H9 (cell line): ENCODE measurements at regions not wholly inside any gene's neighbourhood (a gene's known extent, or its start where the extent isn't known, plus 50 kb on each side); places are given as distances from the start of the nearest gene placed in this dataset.

Experiments
- DNase-seq: peaks from one replicate; pipeline ENCODE4 v3.0.0-alpha.2; 2017
- H2AFZ ChIP-seq: one replicate; pipeline ENCODE4 v1.6.1; 2013; ENCODE audit warnings: mild to moderate bottlenecking, low read length, control low read depth, moderate library complexity
- H2AK5ac ChIP-seq: 2 replicates; pipeline ENCODE4 v1.6.1; 2013; ENCODE audit warnings: low read length, control low read depth, mixed read lengths; ENCODE audit not compliant: insufficient read length
- H2BK120ac ChIP-seq: one replicate; pipeline ENCODE4 v1.6.1; 2013; ENCODE audit warnings: low read depth, mild to moderate bottlenecking, low read length, control low read depth, inconsistent platforms; ENCODE audit not compliant: poor library complexity, severe bottlenecking
- H2BK12ac ChIP-seq: 2 replicates; pipeline ENCODE4 v1.6.1; 2013; ENCODE audit warnings: low read length, control low read depth, mixed read lengths, low read depth; ENCODE audit not compliant: insufficient read length
- H2BK15ac ChIP-seq: 2 replicates; pipeline ENCODE4 v1.6.1; 2013; ENCODE audit warnings: low read depth, low read length, control low read depth
- H2BK20ac ChIP-seq: one replicate; pipeline ENCODE4 v1.6.1; 2013; ENCODE audit warnings: low read depth, mild to moderate bottlenecking, low read length, control low read depth, inconsistent platforms; ENCODE audit not compliant: poor library complexity, severe bottlenecking
- H2BK5ac ChIP-seq: 2 replicates; pipeline ENCODE4 v1.6.1; 2013; ENCODE audit warnings: low read length, control low read depth, mixed read lengths; ENCODE audit not compliant: insufficient read length
- H3K14ac ChIP-seq: 2 replicates; pipeline ENCODE4 v1.6.1; 2013; ENCODE audit warnings: low read length, control low read depth; ENCODE audit not compliant: insufficient read depth
- H3K18ac ChIP-seq: 2 replicates; pipeline ENCODE4 v1.6.1; 2013; ENCODE audit warnings: low read depth, mild to moderate bottlenecking, mixed read lengths, low read length, control low read depth; ENCODE audit not compliant: insufficient read length
- H3K23ac ChIP-seq: 2 replicates; pipeline ENCODE4 v1.6.1; 2013; ENCODE audit warnings: low read length, control low read depth, mixed read lengths, low read depth; ENCODE audit not compliant: insufficient read length
- H3K23me2 ChIP-seq: 2 replicates; pipeline ENCODE4 v1.6.1; 2013; ENCODE audit warnings: low read depth, mild to moderate bottlenecking, mixed read lengths, low read length, control low read depth; ENCODE audit not compliant: insufficient read length, poor library complexity, severe bottlenecking
- H3K27ac ChIP-seq: 2 replicates; pipeline ENCODE4 v1.5.1; 2013; ENCODE audit warnings: low read length, control low read depth, mixed read lengths, low read depth; ENCODE audit not compliant: insufficient read length
- H3K27me3 ChIP-seq: 2 replicates; pipeline ENCODE4 v1.6.1; 2013; ENCODE audit warnings: low read length, control low read depth, inconsistent platforms; ENCODE audit not compliant: insufficient read depth
- H3K4ac ChIP-seq: 2 replicates; pipeline ENCODE4 v1.6.1; 2013; ENCODE audit warnings: low read depth, mild to moderate bottlenecking, control low read depth, inconsistent platforms, low read length, moderate library complexity
- H3K4me1 ChIP-seq: 2 replicates; pipeline ENCODE4 v1.6.1; 2013; ENCODE audit warnings: low read length, control low read depth, inconsistent platforms; ENCODE audit not compliant: insufficient read depth
- H3K4me2 ChIP-seq: 2 replicates; pipeline ENCODE4 v1.6.1; 2013; ENCODE audit warnings: low read length, control low read depth, mixed read lengths; ENCODE audit not compliant: insufficient read length, insufficient read depth
- H3K56ac ChIP-seq: 2 replicates; pipeline ENCODE4 v1.6.1; 2013; ENCODE audit warnings: low read depth, mild to moderate bottlenecking, mixed read lengths, low read length, control low read depth; ENCODE audit not compliant: insufficient read length
- H3K79me1 ChIP-seq: 2 replicates; pipeline ENCODE4 v1.6.1; 2013; ENCODE audit warnings: low read depth, mild to moderate bottlenecking, moderate library complexity, low read length, control low read depth, inconsistent platforms; ENCODE audit not compliant: insufficient read depth, poor library complexity, severe bottlenecking
- H3K79me2 ChIP-seq: 2 replicates; pipeline ENCODE4 v1.6.1; 2013; ENCODE audit warnings: low read length, control low read depth, inconsistent platforms; ENCODE audit not compliant: insufficient read depth
- H3K9ac ChIP-seq: 2 replicates; pipeline ENCODE4 v1.6.1; 2013; ENCODE audit warnings: low read length, control low read depth, mixed read lengths; ENCODE audit not compliant: insufficient read length; ENCODE audit errors: extremely low read depth
- H3K9me3 ChIP-seq: one replicate; pipeline ENCODE4 v1.6.1; 2013; ENCODE audit warnings: low read depth, low read length, inconsistent platforms; ENCODE audit not compliant: control insufficient read depth
- H3T11ph ChIP-seq: one replicate; pipeline ENCODE4 v1.6.1; 2013; ENCODE audit warnings: mild to moderate bottlenecking, low read length, control low read depth, inconsistent platforms
- H4K20me1 ChIP-seq: one replicate; pipeline ENCODE4 v1.6.1; 2013; ENCODE audit not compliant: control insufficient read depth, insufficient read length, insufficient read depth
- H4K5ac ChIP-seq: 2 replicates; pipeline ENCODE4 v1.6.1; 2013; ENCODE audit warnings: low read depth, mild to moderate bottlenecking, mixed read lengths, low read length, control low read depth; ENCODE audit not compliant: insufficient read length
- H4K8ac ChIP-seq: replicated peaks from 2 replicates; pipeline ENCODE4 v1.6.1; 2013; ENCODE audit warnings: low read length, control low read depth, mixed read lengths, low read depth; ENCODE audit not compliant: insufficient read length
- H4K91ac ChIP-seq: 2 replicates; pipeline ENCODE4 v1.6.1; 2013; ENCODE audit warnings: low read depth, mild to moderate bottlenecking, moderate library complexity, mixed read lengths, low read length, control low read depth; ENCODE audit not compliant: insufficient read length
- H3K27ac Mint-ChIP-seq, 3 experiments: 2 replicates in 2 of 3; 3 replicates in 1 of 3; pipeline ENCODE4 v1.8.0; 2020 to 2021; ENCODE audit warnings: mixed read lengths in 3 of 3, mild to moderate bottlenecking in 1 of 3, moderate library complexity in 1 of 3
- H3K27me3 Mint-ChIP-seq: 2 replicates; pipeline ENCODE4 v1.8.0; 2021; ENCODE audit warnings: low read depth, mild to moderate bottlenecking, moderate library complexity, mixed read lengths
- H3K36me3 Mint-ChIP-seq, 3 experiments: 2 replicates in 2 of 3; 3 replicates in 1 of 3; pipeline ENCODE4 v1.8.0; 2020 to 2021; ENCODE audit warnings: low read depth in 3 of 3, mixed read lengths in 3 of 3; ENCODE audit not compliant: insufficient read depth in 1 of 3
- H3K4me1 Mint-ChIP-seq, 2 experiments: 2 replicates each; pipeline ENCODE4 v1.8.0; 2020; ENCODE audit warnings: mixed read lengths in 2 of 2
- H3K4me3 Mint-ChIP-seq, 2 experiments: 2 replicates in 1 of 2; 3 replicates in 1 of 2; pipeline ENCODE4 v1.8.0; 2020 to 2021; ENCODE audit warnings: mild to moderate bottlenecking in 2 of 2, mixed read lengths in 2 of 2, moderate library complexity in 1 of 2
- H3K9me3 Mint-ChIP-seq, 2 experiments: 2 replicates in 1 of 2; 3 replicates in 1 of 2; pipeline ENCODE4 v1.8.0; 2020; ENCODE audit warnings: mild to moderate bottlenecking in 2 of 2, mixed read lengths in 2 of 2, moderate library complexity in 1 of 2
- CTCF ChIP-seq: fragments of 200-600 bp; sonication (generic); conservative IDR thresholded peaks from 3 replicates; pipeline ENCODE4 v1.8.0; 2021; ENCODE audit warnings: antibody characterized with exemption, mild to moderate bottlenecking
- WGBS: extraction: QIAGEN DNeasy Blood & Tissue Kit; methylation state at CpG from one replicate; pipeline ENCODE4 v1.1.7; 2013; ENCODE audit warnings: missing lambda C conversion rate, low lambda C conversion rate, mixed read lengths; ENCODE audit not compliant: insufficient read length; ENCODE audit errors: extremely low coverage; 5-methylcytosine and 5-hydroxymethylcytosine counted together

- Mint-ChIP-seq H3K9me3 (peaks cover 15% of the 10 kb centered on the region in 2 experiments), H3K4me1 (no peaks in the 10 kb centered on the region), H3K27me3 (peaks cover 8% of the 10 kb centered on the region), H3K4me3 (no peak overlapping the region), H3K36me3 (peaks cover 0 to 13% (median 5%) of the 10 kb centered on the region in 3 experiments; a peak in 3 of 7 replicates), H3K27ac (no peak overlapping the region)
- no peaks in the 10 kb centered on the region for H4K20me1 ChIP-seq
- H3K23ac ChIP-seq = no peak overlapping the region
- H3K79me1 ChIP-seq = no peaks in the 10 kb centered on the region
- no peak overlapping the region for H4K91ac ChIP-seq
- H2BK5ac ChIP-seq = no peak overlapping the region
- H3K56ac ChIP-seq = no peak overlapping the region
- no peak overlapping the region for H3K4ac ChIP-seq
- no peaks in the 10 kb centered on the region for H3K23me2 ChIP-seq
- no peak for DNase-seq
- no peak overlapping the region for H3K4me2 ChIP-seq
- no peak overlapping the region for H3K9ac ChIP-seq
- H2AK5ac ChIP-seq = no peak overlapping the region
- H3K27me3 ChIP-seq = no peaks in the 10 kb centered on the region
- H3T11ph ChIP-seq = no peak overlapping the region
- no peak overlapping the region for H2BK15ac ChIP-seq
- H4K5ac ChIP-seq = no peak overlapping the region
- no peak for TF ChIP-seq CTCF
- no peaks in the 10 kb centered on the region for H3K9me3 ChIP-seq
- no peak overlapping the region for H2AFZ ChIP-seq
- no peak overlapping the region for H2BK120ac ChIP-seq
- H3K14ac ChIP-seq = no peak overlapping the region
- WGBS = no CpG with 5 or more reads among the region's 8 CpGs
- no peak overlapping the region for H2BK12ac ChIP-seq
- no peak overlapping the region for H4K8ac ChIP-seq
- H3K4me1 ChIP-seq = no peaks in the 10 kb centered on the region
- no peaks in the 10 kb centered on the region for H3K79me2 ChIP-seq
- H2BK20ac ChIP-seq = no peak overlapping the region
- H3K18ac ChIP-seq = no peak overlapping the region
- no peak overlapping the region for H3K27ac ChIP-seq
Measured at GRCh38 chr20:60402189-60403058, 444.2 kb downstream of the CDH26 start.
